ENCODE measurements at regions not wholly inside any gene's neighbourhood (a gene's known extent, or its start where the extent isn't known, plus 50 kb on each side); places are given as distances from the start of the nearest gene placed in this dataset.

- no peaks in the 10 kb centered on the region for H3K4me1 ChIP-seq
- WGBS, 5 donors = 67 to 78% (median 72%) methylated on average over 11 of the region's 11 CpGs
These were observed 292.9 kb downstream of the THBS2 start for GRCh38 chr6:168960551-168961263.

GRCh38 chr6:168959696-168960095 is 293.9 kb downstream of the THBS2 start:
- Histone ChIP-seq H3K27me3 (peaks cover 0 to 4% (median 3%) of the 10 kb centered on the region in 3 donors), H3K4me3 (no peak overlapping the region), H3K4me1 (no peaks in the 10 kb centered on the region), H3K36me3 (no peaks in the 10 kb centered on the region), H3K27ac (no peak overlapping the region), H3K9me3 (no peaks in the 10 kb centered on the region)
- intact Hi-C loops (cut with DNase I; ENCODE audit: low total_unique reads) = no loop called here
- DNase-seq = no peak
- TF ChIP-seq CTCF (IDR thresholded peaks at IDR 0.05) (no peak), EP300 (IDR thresholded peaks at IDR 0.05) (no peak), POLR2AphosphoS5 (IDR thresholded peaks at IDR 0.05) (no peak), POLR2A (IDR thresholded peaks at IDR 0.05) (no peak)
- 75 to 86% (median 82%) methylated on average over 4 of the region's 4 CpGs for WGBS, 5 donors

More at GRCh38 chr6:168960551-168961263, 292.9 kb downstream of the THBS2 start:
- H3K36me3 ChIP-seq = no peaks in the 10 kb centered on the region
- no peak for DNase-seq
- intact Hi-C loops (cut with DNase I; ENCODE audit: low total_unique reads) = no loop called here
- TF ChIP-seq CTCF (IDR thresholded peaks at IDR 0.05) (no peak), POLR2A (IDR thresholded peaks at IDR 0.05) (no peak), POLR2AphosphoS5 (IDR thresholded peaks at IDR 0.05) (no peak), EP300 (IDR thresholded peaks at IDR 0.05) (no peak)
- H3K9me3 ChIP-seq = no peaks in the 10 kb centered on the region
- H3K27ac ChIP-seq = no peak overlapping the region
- H3K4me3 ChIP-seq = no peak overlapping the region
- peaks cover 0 to 4% (median 3%) of the 10 kb centered on the region in 3 donors for H3K27me3 ChIP-seq

GRCh38 chr6:168956884-168957730 is 296.5 kb downstream of the THBS2 start:
- no peaks in the 10 kb centered on the region for H3K9me3 ChIP-seq
- DNase-seq = peak; percentile 67 to 88
- 57 to 66% (median 59%) methylated on average over 6 of the region's 6 CpGs for WGBS, 5 donors
- no peaks in the 10 kb centered on the region for H3K36me3 ChIP-seq
- intact Hi-C loops (cut with DNase I; ENCODE audit: low total_unique reads) = no loop called here
- no peak overlapping the region for H3K27ac ChIP-seq
- H3K4me1 ChIP-seq = no peaks in the 10 kb centered on the region
- peaks cover 0 to 4% (median 0%) of the 10 kb centered on the region in 3 donors for H3K27me3 ChIP-seq
- TF ChIP-seq CTCF (IDR thresholded peaks at IDR 0.05) = peak in 5 of 7 experiments; percentile 54 to 73 (median 65)
- TF ChIP-seq EP300 (IDR thresholded peaks at IDR 0.05) = no peak
- TF ChIP-seq POLR2AphosphoS5 (IDR thresholded peaks at IDR 0.05) = peak in 1 of 3 donors; percentile 29
- no peak for TF ChIP-seq POLR2A (IDR thresholded peaks at IDR 0.05)
- no peak overlapping the region for H3K4me3 ChIP-seq

- peaks cover 0 to under 1% (median 0%) of the 10 kb centered on the region in 4 donors for H3K4me1 ChIP-seq
- no peak overlapping the region for H3K4me3 ChIP-seq
- WGBS, 5 donors = 43 to 54% (median 53%) methylated on average over 7 of the region's 7 CpGs
- H3K36me3 ChIP-seq = no peaks in the 10 kb centered on the region
- intact Hi-C loops (cut with DNase I; ENCODE audit: low total_unique reads) = no loop called here
- no peak for DNase-seq
- no peaks in the 10 kb centered on the region for H3K9me3 ChIP-seq
- H3K27ac ChIP-seq = no peak overlapping the region
- no peak for TF ChIP-seq EP300 (IDR thresholded peaks at IDR 0.05)
- TF ChIP-seq POLR2A (IDR thresholded peaks at IDR 0.05) = no peak
- TF ChIP-seq CTCF (IDR thresholded peaks at IDR 0.05) = no peak
- H3K27me3 ChIP-seq = peaks cover 0 to 4% (median 0%) of the 10 kb centered on the region in 3 donors
These were observed 297.4 kb downstream of the THBS2 start for GRCh38 chr6:168956141-168956838.

Measured in stomach (tissue), 8 donors.